Endothelial cell of umbilical vein (primary cell): ENCODE measurements at regions not wholly inside any gene's neighbourhood (a gene's known extent, or its start where the extent isn't known, plus 50 kb on each side); places are given as distances from the start of the nearest gene placed in this dataset.

Experiments used
- BruUV-seq: library from RNA; stranded (reverse); fragments of 400-500 nt; replicated peaks from 2 replicates; lab custom pipeline; 2021; lab: Mats Ljungman, UMichigan
- CTCF ChIA-PET: fragments of 300-600, 350-600 bp; sonication (Branson Sonifier 250); formaldehyde crosslinking; loops from one replicate; lab custom pipeline; 2021; ENCODE audit warnings: antibody characterized with exemption, inconsistent platforms; lab: Charles Lee
- POLR2A ChIA-PET: fragments of 300-600, 350-600 bp; sonication (Branson Sonifier 250); formaldehyde crosslinking; loops from one replicate; lab custom pipeline; 2021; ENCODE audit warnings: antibody characterized with exemption, inconsistent platforms; lab: Charles Lee
- DNase-seq: peaks from one replicate; pipeline ENCODE4 v3.0.0-alpha.2; 2011; ENCODE audit warnings: low read depth, low spot score
- FAIRE-seq: peaks from 2 replicates; lab custom pipeline; 2011; peaks lifted over from hg19 to GRCh38; lab: Jason Lieb, UNC
- H2AFZ ChIP-seq: 2 replicates; pipeline ENCODE4 v1.6.0; 2012; ENCODE audit warnings: low read depth, low read length, control low read depth, inconsistent platforms
- H3K27ac ChIP-seq: 2 replicates; pipeline ENCODE4 v1.5.1; 2011; ENCODE audit warnings: low read depth, mild to moderate bottlenecking, control low read depth, low read length, moderate library complexity; ENCODE audit not compliant: insufficient read depth
- H3K27me3 ChIP-seq, 2 experiments: 2 replicates each; pipeline versions ENCODE4 v1.6.0 to v1.6.1; 2011; ENCODE audit warnings: low read length in 2 of 2, mixed read lengths in 1 of 2; ENCODE audit not compliant: control insufficient read depth in 2 of 2, insufficient read depth in 2 of 2
- H3K36me3 ChIP-seq, 2 experiments: 2 replicates in 1 of 2; 3 replicates in 1 of 2; pipeline ENCODE4 v1.5.1; 2011; ENCODE audit warnings: low read length in 2 of 2, mild to moderate bottlenecking in 1 of 2, moderate library complexity in 1 of 2; ENCODE audit not compliant: control insufficient read depth in 2 of 2, insufficient read depth in 2 of 2; ENCODE audit errors: extremely low read depth in 1 of 2
- H3K4me1 ChIP-seq: 3 replicates; pipeline ENCODE4 v1.5.1; 2011; ENCODE audit warnings: mild to moderate bottlenecking, low read length; ENCODE audit not compliant: control insufficient read depth, insufficient read depth; ENCODE audit errors: extremely low read depth
- H3K4me2 ChIP-seq: 2 replicates; pipeline ENCODE4 v1.6.1; 2011; ENCODE audit warnings: low read length, control low read depth, mixed read lengths; ENCODE audit not compliant: insufficient read depth
- H3K4me3 ChIP-seq, 3 experiments: fragments of 200-600 bp in 1 of 3; sonication (generic), shearing (Covaris generic) in 1 of 3; replicated peaks in 1 of 3; 2 replicates each; pipeline ENCODE4 v1.5.1; 2011 to 2016; ENCODE audit warnings: control low read depth in 3 of 3, low read length in 3 of 3, mild to moderate bottlenecking in 2 of 3, inconsistent platforms in 1 of 3, low read depth in 1 of 3, moderate library complexity in 1 of 3; ENCODE audit not compliant: insufficient read depth in 1 of 3
- H3K79me2 ChIP-seq: 2 replicates; pipeline ENCODE4 v1.6.0; 2012; ENCODE audit warnings: low read length, inconsistent platforms; ENCODE audit not compliant: control insufficient read depth, insufficient read depth
- H3K9ac ChIP-seq: replicated peaks from 2 replicates; pipeline ENCODE3; 2011; ENCODE audit warnings: low read length, control low read depth; ENCODE audit not compliant: insufficient read depth; ENCODE audit errors: extremely low read depth
- H3K9me1 ChIP-seq: replicated peaks from 3 replicates; pipeline ENCODE4 v1.6.0; 2011; ENCODE audit warnings: mild to moderate bottlenecking, low read length; ENCODE audit not compliant: control insufficient read depth, insufficient read depth; ENCODE audit errors: extremely low read depth
- H3K9me3 ChIP-seq: replicated peaks from 2 replicates; pipeline ENCODE4 v1.5.1; 2012; ENCODE audit warnings: low read length, inconsistent platforms; ENCODE audit not compliant: control insufficient read depth, insufficient read depth
- H4K20me1 ChIP-seq: replicated peaks from 2 replicates; pipeline ENCODE3; 2011; ENCODE audit warnings: mild to moderate bottlenecking, low read length; ENCODE audit not compliant: control insufficient read depth, insufficient read depth; ENCODE audit errors: extremely low read depth
- CTCF ChIP-seq, 2 donors: IDR thresholded peaks; 1 replicate in 1 of 2; 2 replicates in 1 of 2; pipeline ENCODE4 v1.5.1; 2011; ENCODE audit warnings: low read length in 2 of 2, mild to moderate bottlenecking in 2 of 2, moderate library complexity in 2 of 2, control low read depth in 1 of 2, inconsistent platforms in 1 of 2, low read depth in 1 of 2; ENCODE audit not compliant: insufficient read depth in 1 of 2; ENCODE audit errors: extremely low read depth in 1 of 2
- EZH2 ChIP-seq: IDR thresholded peaks from 2 replicates; pipeline ENCODE4 v1.6.1; 2012; ENCODE audit warnings: borderline replicate concordance, low read depth, mild to moderate bottlenecking, moderate library complexity, low read length, inconsistent platforms; ENCODE audit not compliant: severe bottlenecking
- FOS ChIP-seq: IDR thresholded peaks from 2 replicates; pipeline ENCODE4 v1.6.1; 2011; ENCODE audit warnings: mild to moderate bottlenecking, low read length, moderate library complexity, borderline replicate concordance; ENCODE audit not compliant: insufficient read depth
- GATA2 ChIP-seq: IDR thresholded peaks from 2 replicates; pipeline ENCODE4 v1.7.0; 2011; ENCODE audit warnings: low read depth, mild to moderate bottlenecking, moderate library complexity, mixed read lengths, low read length; ENCODE audit not compliant: insufficient read length, insufficient read depth
- JUN ChIP-seq: IDR thresholded peaks from 2 replicates; pipeline ENCODE4 v1.6.1; 2011; ENCODE audit warnings: borderline replicate concordance, low read depth; ENCODE audit not compliant: insufficient read length, insufficient read depth
- MAX ChIP-seq: IDR thresholded peaks from 2 replicates; pipeline ENCODE4 v1.6.1; 2011; ENCODE audit not compliant: insufficient read depth, insufficient read length
- MYC ChIP-seq: IDR thresholded peaks from one replicate; pipeline ENCODE4 v1.6.1; 2011; ENCODE audit warnings: mild to moderate bottlenecking, low read depth, low read length
- POLR2A ChIP-seq: IDR thresholded peaks from 2 replicates; pipeline ENCODE4 v1.6.1; 2012; ENCODE audit warnings: low read depth, mild to moderate bottlenecking, control low read depth, low read length
- POLR2AphosphoS5 ChIP-seq: IDR thresholded peaks from 2 replicates; pipeline ENCODE4 v1.6.1; 2012; ENCODE audit warnings: low read depth, mild to moderate bottlenecking, control low read depth, low read length, moderate library complexity; ENCODE audit not compliant: insufficient read depth
- dilution Hi-C: fragments of 300-500 bp; cut with MboI; formaldehyde crosslinking; loops from one replicate; pipeline ENCODE4 v1.15.0; 2019; ENCODE audit warnings: low sequenced_read_pairs; ENCODE audit not compliant: extremely low pct_ligation_motif_present
- intact Hi-C: fragments of 100-400 bp; cut with micrococcal nuclease; formaldehyde crosslinking; loops from one replicate; pipeline ENCODE4 v1.10.0; 2022

GRCh38 chr6:3663811-3664210 lies 87.7 kb downstream of the PXDC1 start:
- BruUV-seq, result no TSS peak

GRCh38 chr6:3663081-3663480 lies 88.4 kb downstream of the PXDC1 start:
- Histone ChIP-seq H3K4me2 (no peak overlapping the region), H4K20me1 (no peaks in the 10 kb centered on the region), H3K27ac (no peak overlapping the region), H3K9ac (no peak overlapping the region), H3K36me3 (no peaks in the 10 kb centered on the region), H3K79me2 (no peaks in the 10 kb centered on the region), H3K9me1 (no peaks in the 10 kb centered on the region), H3K9me3 (no peaks in the 10 kb centered on the region), H3K4me1 (no peaks in the 10 kb centered on the region), H3K4me3 (no peak overlapping the region), H3K27me3 (peaks cover 2 to 13% of the 10 kb centered on the region in 2 experiments), H2AFZ (no peak overlapping the region)
- ChIA-PET CTCF (no interaction called here), POLR2A (no interaction called here)
- TF ChIP-seq FOS, result no peak
- TF ChIP-seq POLR2AphosphoS5, result no peak
- TF ChIP-seq MAX, result no peak
- no peak for TF ChIP-seq JUN
- no peak for TF ChIP-seq GATA2
- TF ChIP-seq CTCF (IDR thresholded peaks at IDR 0.05; ENCODE audit: extremely low read depth in 1 of 2, insufficient read depth in 1 of 2, low read depth in 1 of 2, low read length in 2 of 2), result no peak
- no peak for TF ChIP-seq EZH2
- TF ChIP-seq MYC, result no peak
- TF ChIP-seq POLR2A, result no peak
- DNase-seq, result no peak
- no peak for FAIRE-seq
- no TSS peak for BruUV-seq
- intact Hi-C loops, result no loop called here
- dilution Hi-C loops, result no loop called here

More at GRCh38 chr6:3663811-3664210, 87.7 kb downstream of the PXDC1 start:
- no peak overlapping the region for H3K27ac ChIP-seq
- H3K4me3 ChIP-seq, result no peak overlapping the region
- H3K79me2 ChIP-seq, result no peaks in the 10 kb centered on the region
- no peaks in the 10 kb centered on the region for H3K4me1 ChIP-seq
- no peaks in the 10 kb centered on the region for H4K20me1 ChIP-seq
- intact Hi-C loops, result no loop called here
- no peaks in the 10 kb centered on the region for H3K36me3 ChIP-seq
- ChIA-PET CTCF (no interaction called here), POLR2A (no interaction called here)
- DNase-seq, result no peak
- TF ChIP-seq EZH2 (no peak), MYC (no peak), JUN (no peak), POLR2AphosphoS5 (no peak), POLR2A (no peak), FOS (no peak), MAX (no peak)
- no peak overlapping the region for H2AFZ ChIP-seq
- no peaks in the 10 kb centered on the region for H3K9me3 ChIP-seq
- H3K4me2 ChIP-seq, result no peak overlapping the region
- no peak overlapping the region for H3K9ac ChIP-seq
- no peaks in the 10 kb centered on the region for H3K9me1 ChIP-seq
- peaks cover 2 to 11% of the 10 kb centered on the region in 2 experiments for H3K27me3 ChIP-seq
- FAIRE-seq, result no peak
- dilution Hi-C loops, result no loop called here
